ENCODE measurements at regions not wholly inside any gene's neighbourhood (a gene's known extent, or its start where the extent isn't known, plus 50 kb on each side); places are given as distances from the start of the nearest gene placed in this dataset.

DNA sequence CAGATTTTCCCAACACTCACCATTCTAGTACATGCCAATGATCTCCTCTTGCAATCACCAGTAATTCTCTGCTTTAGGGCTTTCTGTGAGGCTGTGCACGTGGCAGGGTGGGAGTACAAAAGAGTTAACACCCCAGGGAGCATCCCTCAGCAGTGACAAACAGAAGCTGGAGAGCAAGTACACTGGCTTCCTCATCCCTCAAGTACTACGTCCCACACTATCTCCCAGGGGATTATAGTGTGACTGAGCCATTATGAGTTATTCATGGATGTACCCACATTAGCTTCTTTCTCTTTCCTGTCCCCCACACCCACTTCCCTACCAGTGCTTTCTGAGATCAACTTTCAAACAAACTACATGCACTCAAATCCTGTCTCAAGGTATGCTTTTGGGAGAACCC is 1216.5 kb upstream of the AUTS2 start:
- H3K27ac ChIP-seq (ENCODE audit: extremely low read depth, low read depth, low read length) = no peak overlapping the region

DNA sequence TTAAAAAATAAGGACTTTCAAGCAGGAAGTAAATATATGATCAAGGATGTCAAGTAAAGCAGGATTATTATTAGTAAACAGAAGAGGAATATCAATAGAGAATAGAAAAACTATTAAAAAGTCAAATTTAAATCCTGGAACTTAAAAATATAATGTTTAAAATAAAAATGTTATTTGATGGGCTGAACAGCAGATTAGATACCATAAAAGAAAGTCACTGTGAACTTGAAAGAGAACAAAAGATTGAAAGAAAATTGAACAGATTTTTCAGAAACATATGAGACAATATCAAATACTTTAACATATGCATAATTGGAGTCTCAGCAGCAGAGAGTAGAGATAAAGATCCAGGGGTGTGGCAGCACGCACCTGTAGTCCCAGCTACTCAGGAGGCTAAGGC is 1213.7 kb upstream of the AUTS2 start:
- ChIA-PET CTCF (no interaction called here), POLR2A (no interaction called here)
- TF ChIP-seq ZNF394 (tag by site-specific recombination; IDR thresholded peaks at IDR 0.05; ENCODE audit: borderline replicate concordance) = no peak
- no peak for TF ChIP-seq ZNF23 (tag by site-specific recombination; IDR thresholded peaks at IDR 0.05; ENCODE audit: borderline replicate concordance)
- TF ChIP-seq ZNF623 (tag by site-specific recombination; IDR thresholded peaks at IDR 0.05) = no peak
- no peak for TF ChIP-seq ZBTB7A (tag by site-specific recombination; IDR thresholded peaks at IDR 0.05; ENCODE audit: low read depth)
- TF ChIP-seq ZNF202 (tag by site-specific recombination; IDR thresholded peaks at IDR 0.05; ENCODE audit: borderline replicate concordance) = no peak
- no peak for TF ChIP-seq ZNF175 (tag by site-specific recombination; IDR thresholded peaks at IDR 0.05)
- TF ChIP-seq, protein P1, sequence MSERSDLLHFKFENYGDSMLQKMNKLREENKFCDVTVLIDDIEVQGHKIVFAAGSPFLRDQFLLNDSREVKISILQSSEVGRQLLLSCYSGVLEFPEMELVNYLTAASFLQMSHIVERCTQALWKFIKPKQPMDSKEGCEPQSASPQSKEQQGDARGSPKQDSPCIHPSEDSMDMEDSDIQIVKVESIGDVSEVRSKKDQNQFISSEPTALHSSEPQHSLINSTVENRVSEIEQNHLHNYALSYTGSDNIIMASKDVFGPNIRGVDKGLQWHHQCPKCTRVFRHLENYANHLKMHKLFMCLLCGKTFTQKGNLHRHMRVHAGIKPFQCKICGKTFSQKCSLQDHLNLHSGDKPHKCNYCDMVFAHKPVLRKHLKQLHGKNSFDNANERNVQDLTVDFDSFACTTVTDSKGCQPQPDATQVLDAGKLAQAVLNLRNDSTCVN (tag by site-specific recombination; optimal IDR thresholded peaks at IDR 0.05) = no peak
- TF ChIP-seq YY2 (tag by site-specific recombination; IDR thresholded peaks at IDR 0.05) = no peak
- no peak for TF ChIP-seq ZNF76 (tag by site-specific recombination; IDR thresholded peaks at IDR 0.05; ENCODE audit: borderline replicate concordance, low read depth)
- no peak for TF ChIP-seq SP2 (tag by site-specific recombination; IDR thresholded peaks at IDR 0.05)
- no peaks in the 10 kb centered on the region for H3K9me3 ChIP-seq (ENCODE audit: control insufficient read depth, insufficient read depth, low read depth, low read length)
- no peaks in the 10 kb centered on the region for H3K36me3 ChIP-seq (ENCODE audit: control insufficient read depth in 2 of 2, insufficient read depth in 1 of 2, low read length in 2 of 2)
- H3K4me1 ChIP-seq (ENCODE audit: control insufficient read depth, insufficient read depth, low read length) = no peaks in the 10 kb centered on the region
- H3K4me3 ChIP-seq (ENCODE audit: low read depth, low read length) = no peak overlapping the region
- no peak overlapping the region for H3K27ac ChIP-seq (ENCODE audit: extremely low read depth, low read depth, low read length)

More for the DNA sequence above, 1216.5 kb upstream of the AUTS2 start:
- ChIA-PET POLR2A (no interaction called here), CTCF (no interaction called here)
- Histone ChIP-seq H3K9me3 (ENCODE audit: control insufficient read depth, insufficient read depth, low read depth, low read length) (no peaks in the 10 kb centered on the region), H3K36me3 (ENCODE audit: control insufficient read depth in 2 of 2, insufficient read depth in 1 of 2, low read length in 2 of 2) (no peaks in the 10 kb centered on the region), H3K4me1 (ENCODE audit: control insufficient read depth, insufficient read depth, low read length) (no peaks in the 10 kb centered on the region), H3K4me3 (ENCODE audit: low read depth, low read length) (no peak overlapping the region)
- no peak for TF ChIP-seq OVOL3 (tag by site-specific recombination; IDR thresholded peaks at IDR 0.05)
- no peak for TF ChIP-seq ZNF664 (tag by site-specific recombination; IDR thresholded peaks at IDR 0.05)
- no peak for TF ChIP-seq ZNF23 (tag by site-specific recombination; IDR thresholded peaks at IDR 0.05; ENCODE audit: borderline replicate concordance)
- no peak for TF ChIP-seq ZNF155 (tag by site-specific recombination; IDR thresholded peaks at IDR 0.05)
- no peak for TF ChIP-seq ZNF791 (tag by site-specific recombination; IDR thresholded peaks at IDR 0.05)
- TF ChIP-seq, protein P2, sequence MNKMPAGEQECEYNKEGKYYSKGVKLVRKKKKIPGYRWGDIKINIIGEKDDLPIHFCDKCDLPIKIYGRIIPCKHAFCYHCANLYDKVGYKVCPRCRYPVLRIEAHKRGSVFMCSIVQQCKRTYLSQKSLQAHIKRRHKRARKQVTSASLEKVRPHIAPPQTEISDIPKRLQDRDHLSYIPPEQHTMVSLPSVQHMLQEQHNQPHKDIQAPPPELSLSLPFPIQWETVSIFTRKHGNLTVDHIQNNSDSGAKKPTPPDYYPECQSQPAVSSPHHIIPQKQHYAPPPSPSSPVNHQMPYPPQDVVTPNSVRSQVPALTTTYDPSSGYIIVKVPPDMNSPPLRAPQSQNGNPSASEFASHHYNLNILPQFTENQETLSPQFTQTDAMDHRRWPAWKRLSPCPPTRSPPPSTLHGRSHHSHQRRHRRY (tag by site-specific recombination; IDR thresholded peaks at IDR 0.05) = no peak
- no peak for TF ChIP-seq ZBTB8A (tag by site-specific recombination; IDR thresholded peaks at IDR 0.05)

DNA sequence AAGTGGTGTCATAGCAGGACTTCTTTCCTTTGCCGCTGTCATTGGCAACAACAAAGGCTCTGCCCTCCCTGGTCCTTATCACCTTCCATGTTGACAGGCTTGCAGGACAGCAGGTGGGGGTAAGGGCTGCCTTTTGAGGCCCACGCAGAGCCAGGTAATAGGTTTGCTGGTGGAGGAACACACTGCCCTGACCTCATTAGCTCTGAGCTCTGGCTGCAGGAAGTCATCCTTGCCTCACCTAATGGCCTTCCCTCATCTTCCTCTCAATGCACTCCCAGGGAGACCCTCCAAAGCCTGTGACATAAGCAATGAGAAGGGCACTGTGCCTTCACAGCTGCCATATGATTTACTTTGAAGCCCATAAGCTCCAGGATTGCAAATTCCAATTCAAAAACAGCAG is 1205.2 kb upstream of the AUTS2 start:
- Histone ChIP-seq H3K4me3 (ENCODE audit: low read depth, low read length) (no peak overlapping the region), H3K27ac (ENCODE audit: extremely low read depth, low read depth, low read length) (no peak overlapping the region), H3K4me1 (ENCODE audit: control insufficient read depth, insufficient read depth, low read length) (no peaks in the 10 kb centered on the region), H3K9me3 (ENCODE audit: control insufficient read depth, insufficient read depth, low read depth, low read length) (no peaks in the 10 kb centered on the region), H3K36me3 (ENCODE audit: control insufficient read depth in 2 of 2, insufficient read depth in 1 of 2, low read length in 2 of 2) (no peaks in the 10 kb centered on the region)
- ChIA-PET POLR2A (no interaction called here), CTCF (no interaction called here)
- no peak for TF ChIP-seq ZNF433 (tag by site-specific recombination; IDR thresholded peaks at IDR 0.05; ENCODE audit: low read depth)
- TF ChIP-seq, protein P3, sequence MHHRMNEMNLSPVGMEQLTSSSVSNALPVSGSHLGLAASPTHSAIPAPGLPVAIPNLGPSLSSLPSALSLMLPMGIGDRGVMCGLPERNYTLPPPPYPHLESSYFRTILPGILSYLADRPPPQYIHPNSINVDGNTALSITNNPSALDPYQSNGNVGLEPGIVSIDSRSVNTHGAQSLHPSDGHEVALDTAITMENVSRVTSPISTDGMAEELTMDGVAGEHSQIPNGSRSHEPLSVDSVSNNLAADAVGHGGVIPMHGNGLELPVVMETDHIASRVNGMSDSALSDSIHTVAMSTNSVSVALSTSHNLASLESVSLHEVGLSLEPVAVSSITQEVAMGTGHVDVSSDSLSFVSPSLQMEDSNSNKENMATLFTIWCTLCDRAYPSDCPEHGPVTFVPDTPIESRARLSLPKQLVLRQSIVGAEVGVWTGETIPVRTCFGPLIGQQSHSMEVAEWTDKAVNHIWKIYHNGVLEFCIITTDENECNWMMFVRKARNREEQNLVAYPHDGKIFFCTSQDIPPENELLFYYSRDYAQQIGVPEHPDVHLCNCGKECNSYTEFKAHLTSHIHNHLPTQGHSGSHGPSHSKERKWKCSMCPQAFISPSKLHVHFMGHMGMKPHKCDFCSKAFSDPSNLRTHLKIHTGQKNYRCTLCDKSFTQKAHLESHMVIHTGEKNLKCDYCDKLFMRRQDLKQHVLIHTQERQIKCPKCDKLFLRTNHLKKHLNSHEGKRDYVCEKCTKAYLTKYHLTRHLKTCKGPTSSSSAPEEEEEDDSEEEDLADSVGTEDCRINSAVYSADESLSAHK (tag by site-specific recombination; IDR thresholded peaks at IDR 0.05) = no peak
- no peak for TF ChIP-seq ZNF596 (tag by site-specific recombination; IDR thresholded peaks at IDR 0.05)
- no peak for TF ChIP-seq ZNF239 (tag by site-specific recombination; IDR thresholded peaks at IDR 0.05)
- TF ChIP-seq, protein P4, sequence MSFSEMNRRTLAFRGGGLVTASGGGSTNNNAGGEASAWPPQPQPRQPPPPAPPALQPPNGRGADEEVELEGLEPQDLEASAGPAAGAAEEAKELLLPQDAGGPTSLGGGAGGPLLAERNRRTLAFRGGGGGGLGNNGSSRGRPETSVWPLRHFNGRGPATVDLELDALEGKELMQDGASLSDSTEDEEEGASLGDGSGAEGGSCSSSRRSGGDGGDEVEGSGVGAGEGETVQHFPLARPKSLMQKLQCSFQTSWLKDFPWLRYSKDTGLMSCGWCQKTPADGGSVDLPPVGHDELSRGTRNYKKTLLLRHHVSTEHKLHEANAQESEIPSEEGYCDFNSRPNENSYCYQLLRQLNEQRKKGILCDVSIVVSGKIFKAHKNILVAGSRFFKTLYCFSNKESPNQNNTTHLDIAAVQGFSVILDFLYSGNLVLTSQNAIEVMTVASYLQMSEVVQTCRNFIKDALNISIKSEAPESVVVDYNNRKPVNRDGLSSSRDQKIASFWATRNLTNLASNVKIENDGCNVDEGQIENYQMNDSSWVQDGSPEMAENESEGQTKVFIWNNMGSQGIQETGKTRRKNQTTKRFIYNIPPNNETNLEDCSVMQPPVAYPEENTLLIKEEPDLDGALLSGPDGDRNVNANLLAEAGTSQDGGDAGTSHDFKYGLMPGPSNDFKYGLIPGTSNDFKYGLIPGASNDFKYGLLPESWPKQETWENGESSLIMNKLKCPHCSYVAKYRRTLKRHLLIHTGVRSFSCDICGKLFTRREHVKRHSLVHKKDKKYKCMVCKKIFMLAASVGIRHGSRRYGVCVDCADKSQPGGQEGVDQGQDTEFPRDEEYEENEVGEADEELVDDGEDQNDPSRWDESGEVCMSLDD (tag by site-specific recombination; IDR thresholded peaks at IDR 0.05) = no peak

Data from HEK293 (cell line).